ENCODE measurements at regions not wholly inside any gene's neighbourhood (a gene's known extent, or its start where the extent isn't known, plus 50 kb on each side); places are given as distances from the start of the nearest gene placed in this dataset.

DNA sequence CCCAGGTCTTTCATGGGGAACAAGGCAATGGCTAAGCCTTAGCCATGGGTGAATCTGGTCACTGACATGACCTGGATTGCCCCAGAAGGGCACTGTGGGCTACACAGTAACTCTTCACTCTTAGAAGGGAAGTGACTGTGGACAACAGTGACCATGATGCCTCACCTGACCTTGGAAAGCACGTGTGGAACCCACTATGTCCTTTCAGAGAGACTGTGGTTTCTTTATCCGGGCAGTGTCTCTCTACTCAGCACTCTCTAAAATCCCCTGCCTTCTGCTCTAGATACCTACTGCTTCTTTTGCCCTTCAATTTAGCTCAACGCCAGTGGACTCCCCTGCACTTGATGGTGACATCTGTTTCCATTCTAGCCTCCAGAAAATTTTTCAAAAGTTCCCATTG, 66.1 kb upstream of the ANKFN1 start:
- TF ChIP-seq, protein P1, sequence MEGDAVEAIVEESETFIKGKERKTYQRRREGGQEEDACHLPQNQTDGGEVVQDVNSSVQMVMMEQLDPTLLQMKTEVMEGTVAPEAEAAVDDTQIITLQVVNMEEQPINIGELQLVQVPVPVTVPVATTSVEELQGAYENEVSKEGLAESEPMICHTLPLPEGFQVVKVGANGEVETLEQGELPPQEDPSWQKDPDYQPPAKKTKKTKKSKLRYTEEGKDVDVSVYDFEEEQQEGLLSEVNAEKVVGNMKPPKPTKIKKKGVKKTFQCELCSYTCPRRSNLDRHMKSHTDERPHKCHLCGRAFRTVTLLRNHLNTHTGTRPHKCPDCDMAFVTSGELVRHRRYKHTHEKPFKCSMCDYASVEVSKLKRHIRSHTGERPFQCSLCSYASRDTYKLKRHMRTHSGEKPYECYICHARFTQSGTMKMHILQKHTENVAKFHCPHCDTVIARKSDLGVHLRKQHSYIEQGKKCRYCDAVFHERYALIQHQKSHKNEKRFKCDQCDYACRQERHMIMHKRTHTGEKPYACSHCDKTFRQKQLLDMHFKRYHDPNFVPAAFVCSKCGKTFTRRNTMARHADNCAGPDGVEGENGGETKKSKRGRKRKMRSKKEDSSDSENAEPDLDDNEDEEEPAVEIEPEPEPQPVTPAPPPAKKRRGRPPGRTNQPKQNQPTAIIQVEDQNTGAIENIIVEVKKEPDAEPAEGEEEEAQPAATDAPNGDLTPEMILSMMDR (IDR thresholded peaks at IDR 0.05; ENCODE audit: poor library complexity), result no peak
- TF ChIP-seq EZH2 (IDR thresholded peaks at IDR 0.05; ENCODE audit: borderline replicate concordance) (no peak), EZH2phosphoT487 (IDR thresholded peaks at IDR 0.05; ENCODE audit: low read depth, severe bottlenecking, unreplicated experiment) (no peak)
